Astrocyte (in vitro differentiated cells and primary cell): ENCODE measurements at regions not wholly inside any gene's neighbourhood (a gene's known extent, or its start where the extent isn't known, plus 50 kb on each side); places are given as distances from the start of the nearest gene placed in this dataset.

Experiments
- DNase-seq: peaks from one replicate; pipeline ENCODE4 v3.0.0-alpha.2; 2010; ENCODE audit warnings: low read depth
- FAIRE-seq: peaks from 2 replicates; lab custom pipeline; 2011; peaks lifted over from hg19 to GRCh38; lab: Jason Lieb, UNC
- H2AFZ ChIP-seq: 2 replicates; pipeline ENCODE4 v1.6.0; 2012; ENCODE audit warnings: low read depth, low read length, inconsistent platforms
- H3K27ac ChIP-seq: 2 replicates; pipeline ENCODE4 v1.5.1; 2011; ENCODE audit warnings: low read depth, low read length, inconsistent platforms
- H3K27me3 ChIP-seq: 2 replicates; pipeline ENCODE4 v1.6.0; 2011; ENCODE audit warnings: low read length, inconsistent platforms; ENCODE audit not compliant: insufficient read depth
- H3K36me3 ChIP-seq: 2 replicates; pipeline ENCODE4 v1.5.1; 2011; ENCODE audit warnings: low read length, inconsistent platforms; ENCODE audit not compliant: insufficient read depth
- H3K4me1 ChIP-seq: 2 replicates; pipeline ENCODE4 v1.5.1; 2011; ENCODE audit warnings: low read length, inconsistent platforms; ENCODE audit not compliant: insufficient read depth
- H3K4me2 ChIP-seq: 2 replicates; pipeline ENCODE4 v1.6.0; 2012; ENCODE audit warnings: low read length, inconsistent platforms
- H3K4me3 ChIP-seq: 2 replicates; pipeline ENCODE4 v1.5.1; 2011; ENCODE audit warnings: low read depth, mild to moderate bottlenecking, low read length, inconsistent platforms; ENCODE audit not compliant: insufficient read depth
- H3K79me2 ChIP-seq: 2 replicates; pipeline ENCODE4 v1.6.0; 2012; ENCODE audit warnings: mild to moderate bottlenecking, low read length, inconsistent platforms; ENCODE audit not compliant: insufficient read depth
- H3K9ac ChIP-seq: 2 replicates; pipeline ENCODE4 v1.6.0; 2012; ENCODE audit warnings: mild to moderate bottlenecking, low read length, inconsistent platforms
- H3K9me3 ChIP-seq: 2 replicates; pipeline ENCODE4 v1.5.1; 2012; ENCODE audit warnings: low read depth, mild to moderate bottlenecking, low read length, inconsistent platforms; ENCODE audit not compliant: insufficient read depth
- H4K20me1 ChIP-seq: 2 replicates; pipeline ENCODE4 v1.6.0; 2012; ENCODE audit warnings: low read length, inconsistent platforms; ENCODE audit not compliant: insufficient read depth
- H3K27ac Mint-ChIP-seq: one replicate; pipeline ENCODE4 v1.8.0; 2021; ENCODE audit warnings: mild to moderate bottlenecking, mixed read lengths; ENCODE audit not compliant: unreplicated experiment
- H3K27me3 Mint-ChIP-seq: one replicate; pipeline ENCODE4 v1.8.0; 2021; ENCODE audit warnings: low read depth, mixed read lengths; ENCODE audit not compliant: unreplicated experiment
- H3K36me3 Mint-ChIP-seq: one replicate; pipeline ENCODE4 v1.8.0; 2021; ENCODE audit warnings: low read depth, mixed read lengths; ENCODE audit not compliant: unreplicated experiment
- H3K4me1 Mint-ChIP-seq: one replicate; pipeline ENCODE4 v1.8.0; 2021; ENCODE audit warnings: low read depth, mixed read lengths; ENCODE audit not compliant: unreplicated experiment
- H3K4me3 Mint-ChIP-seq: one replicate; pipeline ENCODE4 v1.8.0; 2021; ENCODE audit warnings: mild to moderate bottlenecking, moderate library complexity, mixed read lengths; ENCODE audit not compliant: unreplicated experiment
- H3K9me3 Mint-ChIP-seq: one replicate; pipeline ENCODE4 v1.8.0; 2021; ENCODE audit warnings: mild to moderate bottlenecking, mixed read lengths; ENCODE audit not compliant: unreplicated experiment
- EZH2 ChIP-seq: IDR thresholded peaks from 2 replicates; pipeline ENCODE4 v1.6.1; 2012; ENCODE audit warnings: mild to moderate bottlenecking, low read length, inconsistent platforms; ENCODE audit not compliant: insufficient read depth
- TF ChIP-seq, protein P1 (sequence below): IDR thresholded peaks from 2 replicates; pipeline ENCODE4 v1.5.1; 2011; ENCODE audit warnings: low read depth, mild to moderate bottlenecking, inconsistent platforms, low read length, moderate library complexity; ENCODE audit not compliant: insufficient read depth

GRCh38 chr3:140828585-140828984 is 113.1 kb upstream of the SLC25A36 start:
- Histone ChIP-seq H3K79me2 (no peaks in the 10 kb centered on the region), H3K36me3 (no peaks in the 10 kb centered on the region), H3K4me1 (no peaks in the 10 kb centered on the region), H2AFZ (no peak overlapping the region), H3K9me3 (no peaks in the 10 kb centered on the region), H3K9ac (no peak overlapping the region), H3K4me2 (no peak overlapping the region), H3K27me3 (no peaks in the 10 kb centered on the region), H3K4me3 (no peak overlapping the region), H3K27ac (no peak overlapping the region), H4K20me1 (no peaks in the 10 kb centered on the region)
- Mint-ChIP-seq H3K4me1 (peaks cover 6% of the 10 kb centered on the region), H3K4me3 (no peak overlapping the region), H3K27me3 (peaks cover 1% of the 10 kb centered on the region), H3K27ac (no peak overlapping the region), H3K9me3 (no peaks in the 10 kb centered on the region), H3K36me3 (no peaks in the 10 kb centered on the region)
- DNase-seq (no peak), FAIRE-seq (no peak)
- TF ChIP-seq, protein P1, sequence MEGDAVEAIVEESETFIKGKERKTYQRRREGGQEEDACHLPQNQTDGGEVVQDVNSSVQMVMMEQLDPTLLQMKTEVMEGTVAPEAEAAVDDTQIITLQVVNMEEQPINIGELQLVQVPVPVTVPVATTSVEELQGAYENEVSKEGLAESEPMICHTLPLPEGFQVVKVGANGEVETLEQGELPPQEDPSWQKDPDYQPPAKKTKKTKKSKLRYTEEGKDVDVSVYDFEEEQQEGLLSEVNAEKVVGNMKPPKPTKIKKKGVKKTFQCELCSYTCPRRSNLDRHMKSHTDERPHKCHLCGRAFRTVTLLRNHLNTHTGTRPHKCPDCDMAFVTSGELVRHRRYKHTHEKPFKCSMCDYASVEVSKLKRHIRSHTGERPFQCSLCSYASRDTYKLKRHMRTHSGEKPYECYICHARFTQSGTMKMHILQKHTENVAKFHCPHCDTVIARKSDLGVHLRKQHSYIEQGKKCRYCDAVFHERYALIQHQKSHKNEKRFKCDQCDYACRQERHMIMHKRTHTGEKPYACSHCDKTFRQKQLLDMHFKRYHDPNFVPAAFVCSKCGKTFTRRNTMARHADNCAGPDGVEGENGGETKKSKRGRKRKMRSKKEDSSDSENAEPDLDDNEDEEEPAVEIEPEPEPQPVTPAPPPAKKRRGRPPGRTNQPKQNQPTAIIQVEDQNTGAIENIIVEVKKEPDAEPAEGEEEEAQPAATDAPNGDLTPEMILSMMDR: no peak
- TF ChIP-seq EZH2: no peak

DNA sequence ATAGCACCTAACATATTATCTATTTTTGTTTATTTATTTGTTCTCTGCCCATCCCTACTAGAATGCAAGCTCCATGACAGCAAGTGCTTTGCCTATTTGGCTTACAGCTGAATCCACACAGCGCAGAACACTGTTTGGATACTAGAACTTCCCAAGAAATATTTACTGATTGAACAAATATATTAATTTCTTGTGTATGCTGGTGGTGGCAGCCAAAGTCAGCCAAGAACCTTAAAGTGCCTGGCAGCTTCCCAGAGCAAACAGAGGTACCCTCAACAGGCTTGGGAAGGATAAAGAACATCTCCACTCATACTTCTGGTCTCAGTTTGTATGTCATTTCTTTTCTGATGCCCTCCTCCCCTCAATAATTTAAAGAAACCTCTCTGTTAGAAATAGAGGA is 111.8 kb upstream of the SLC25A36 start:
- no peak overlapping the region for H3K27ac ChIP-seq
- H3K36me3 ChIP-seq: no peaks in the 10 kb centered on the region
- Mint-ChIP-seq H3K27ac (no peak overlapping the region), H3K9me3 (no peaks in the 10 kb centered on the region), H3K36me3 (no peaks in the 10 kb centered on the region), H3K4me3 (no peak overlapping the region), H3K4me1 (peaks cover 16% of the 10 kb centered on the region), H3K27me3 (no peaks in the 10 kb centered on the region)
- H3K4me3 ChIP-seq: no peak overlapping the region
- H3K9ac ChIP-seq: no peak overlapping the region
- H3K27me3 ChIP-seq: no peaks in the 10 kb centered on the region
- H3K4me2 ChIP-seq: no peak overlapping the region
- no peak for TF ChIP-seq EZH2
- FAIRE-seq (no peak), DNase-seq (no peak)
- no peaks in the 10 kb centered on the region for H3K79me2 ChIP-seq
- no peaks in the 10 kb centered on the region for H3K4me1 ChIP-seq
- no peaks in the 10 kb centered on the region for H4K20me1 ChIP-seq
- no peaks in the 10 kb centered on the region for H3K9me3 ChIP-seq
- no peak overlapping the region for H2AFZ ChIP-seq

DNA sequence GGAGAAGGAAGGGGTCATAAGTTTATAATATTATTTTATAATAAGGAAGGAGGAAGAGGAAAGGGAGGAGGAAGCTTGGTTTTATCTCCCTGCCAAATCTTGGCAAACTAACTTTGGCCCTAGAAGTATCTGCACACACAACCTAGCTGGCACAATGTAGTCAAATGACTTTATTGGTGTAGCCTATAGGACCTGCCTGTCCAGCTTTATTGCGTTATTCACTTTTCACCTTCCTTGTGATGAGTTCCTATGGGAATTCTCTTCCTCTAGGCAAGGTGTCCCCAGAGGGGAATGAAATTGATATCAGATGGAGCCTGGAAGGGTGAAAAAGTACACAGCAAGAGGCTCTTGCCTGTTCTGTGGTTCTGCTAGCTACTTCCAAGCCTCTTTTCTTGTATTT is 111.2 kb upstream of the SLC25A36 start:
- peaks cover 16% of the 10 kb centered on the region for H3K4me1 Mint-ChIP-seq
- no peak overlapping the region for H3K27ac ChIP-seq
- no peaks in the 10 kb centered on the region for H4K20me1 ChIP-seq
- H3K4me3 ChIP-seq: no peak overlapping the region
- no peak overlapping the region for H2AFZ ChIP-seq
- no peaks in the 10 kb centered on the region for H3K27me3 ChIP-seq
- FAIRE-seq (no peak), DNase-seq (no peak)
- TF ChIP-seq, protein P1: no peak
- no peak for TF ChIP-seq EZH2
- H3K36me3 ChIP-seq: no peaks in the 10 kb centered on the region
- no peaks in the 10 kb centered on the region for H3K9me3 Mint-ChIP-seq
- H3K4me1 ChIP-seq: no peaks in the 10 kb centered on the region
- no peak overlapping the region for H3K27ac Mint-ChIP-seq
- no peaks in the 10 kb centered on the region for H3K36me3 Mint-ChIP-seq
- H3K27me3 Mint-ChIP-seq: no peaks in the 10 kb centered on the region
- no peak overlapping the region for H3K9ac ChIP-seq
- no peaks in the 10 kb centered on the region for H3K9me3 ChIP-seq
- no peak overlapping the region for H3K4me2 ChIP-seq
- no peaks in the 10 kb centered on the region for H3K79me2 ChIP-seq
- no peak overlapping the region for H3K4me3 Mint-ChIP-seq
